Body of pancreas (tissue), 4 donors: ENCODE measurements at regions not wholly inside any gene's neighbourhood (a gene's known extent, or its start where the extent isn't known, plus 50 kb on each side); places are given as distances from the start of the nearest gene placed in this dataset.

ENCODE experiments used
- ATAC-seq: fragments of 150-250 bp; one replicate; pipeline ENCODE4 v1.9.1; 2016
- DNase-seq, 4 donors: peaks; one replicate each; pipeline ENCODE4 v3.0.0-alpha.2; 2019
- H3K27ac ChIP-seq, 4 donors: fragments of 200-600 bp; sonication (generic); 1 replicate in 3 of 4; 2 replicates in 1 of 4; pipeline versions ENCODE4 v1.5.1 to v1.6.1; 2016 to 2019; ENCODE audit warnings: mild to moderate bottlenecking in 1 of 4, mixed read lengths in 1 of 4, moderate library complexity in 1 of 4
- H3K27me3 ChIP-seq, 2 donors: fragments of 200-600 bp; sonication (generic); one replicate each; pipeline ENCODE4 v1.6.0; 2016; ENCODE audit warnings: mild to moderate bottlenecking in 1 of 2
- H3K36me3 ChIP-seq, 2 donors: fragments of 200-600 bp; sonication (generic); replicated peaks in 1 of 2; 2 replicates each; pipeline ENCODE4 v1.5.1; 2016; ENCODE audit warnings: low read depth in 2 of 2; ENCODE audit not compliant: insufficient read depth in 1 of 2
- H3K4me1 ChIP-seq: fragments of 200-600 bp; sonication (generic); one replicate; pipeline ENCODE4 v1.6.0; 2016
- H3K4me3 ChIP-seq, 2 donors: fragments of 200-600 bp; sonication (generic); 1 replicate in 1 of 2; 2 replicates in 1 of 2; pipeline ENCODE4 v1.5.1; 2016 to 2019
- H3K9me3 ChIP-seq, 3 donors: fragments of 200-600 bp; sonication (generic); 1 replicate in 2 of 3; 2 replicates in 1 of 3; pipeline ENCODE4 v1.5.1; 2016
- POLR2A ChIP-seq, 3 donors: fragments of 450-650 bp; IDR thresholded peaks; one replicate each; pipeline ENCODE4 v1.6.1; 2016; ENCODE audit warnings: antibody characterized with exemption in 3 of 3, mild to moderate bottlenecking in 2 of 3
- WGBS, 2 donors: methylation state at CpG; one replicate each; pipeline ENCODE4 v1.1.5; 2017; 5-methylcytosine and 5-hydroxymethylcytosine counted together
- intact Hi-C: fragments of 100-400 bp; cut with DNase I; formaldehyde crosslinking; loops from one replicate; pipeline ENCODE4 v1.15.1; 2023
- TF ChIP-seq, protein P1 (sequence below), 7 experiments: fragments of 450-650 bp in 4 of 7; fragments of 200-600 bp in 3 of 7; sonication (generic) in 3 of 7; IDR thresholded peaks; one replicate each; pipeline ENCODE4 v1.5.1; 2016 to 2019; ENCODE audit warnings: antibody characterized with exemption in 7 of 7

DNA sequence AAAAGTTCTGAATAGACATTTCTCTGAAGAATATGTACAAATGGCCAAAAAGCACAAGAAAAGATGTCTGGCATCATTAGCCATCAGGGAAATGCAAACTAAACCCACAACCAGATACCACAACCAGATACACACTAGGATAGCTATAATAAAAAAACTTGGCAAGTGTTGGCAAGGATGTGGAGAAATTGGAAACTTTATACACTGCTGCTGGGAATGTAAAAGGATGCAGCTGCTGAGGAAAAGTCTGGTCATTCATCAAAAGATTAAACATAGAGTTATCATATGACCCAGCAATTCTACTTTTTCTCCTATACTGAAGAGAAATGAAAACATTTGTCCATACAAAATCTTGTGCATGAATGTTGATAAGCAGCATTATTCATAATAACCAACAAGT is 92.3 kb downstream of the UCHL1 start:
- DNase-seq, result no peak
- no peak for TF ChIP-seq POLR2A (IDR thresholded peaks at IDR 0.05)
- TF ChIP-seq, protein P1, sequence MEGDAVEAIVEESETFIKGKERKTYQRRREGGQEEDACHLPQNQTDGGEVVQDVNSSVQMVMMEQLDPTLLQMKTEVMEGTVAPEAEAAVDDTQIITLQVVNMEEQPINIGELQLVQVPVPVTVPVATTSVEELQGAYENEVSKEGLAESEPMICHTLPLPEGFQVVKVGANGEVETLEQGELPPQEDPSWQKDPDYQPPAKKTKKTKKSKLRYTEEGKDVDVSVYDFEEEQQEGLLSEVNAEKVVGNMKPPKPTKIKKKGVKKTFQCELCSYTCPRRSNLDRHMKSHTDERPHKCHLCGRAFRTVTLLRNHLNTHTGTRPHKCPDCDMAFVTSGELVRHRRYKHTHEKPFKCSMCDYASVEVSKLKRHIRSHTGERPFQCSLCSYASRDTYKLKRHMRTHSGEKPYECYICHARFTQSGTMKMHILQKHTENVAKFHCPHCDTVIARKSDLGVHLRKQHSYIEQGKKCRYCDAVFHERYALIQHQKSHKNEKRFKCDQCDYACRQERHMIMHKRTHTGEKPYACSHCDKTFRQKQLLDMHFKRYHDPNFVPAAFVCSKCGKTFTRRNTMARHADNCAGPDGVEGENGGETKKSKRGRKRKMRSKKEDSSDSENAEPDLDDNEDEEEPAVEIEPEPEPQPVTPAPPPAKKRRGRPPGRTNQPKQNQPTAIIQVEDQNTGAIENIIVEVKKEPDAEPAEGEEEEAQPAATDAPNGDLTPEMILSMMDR (IDR thresholded peaks at IDR 0.05), result no peak
- ATAC-seq, result no peak

DNA sequence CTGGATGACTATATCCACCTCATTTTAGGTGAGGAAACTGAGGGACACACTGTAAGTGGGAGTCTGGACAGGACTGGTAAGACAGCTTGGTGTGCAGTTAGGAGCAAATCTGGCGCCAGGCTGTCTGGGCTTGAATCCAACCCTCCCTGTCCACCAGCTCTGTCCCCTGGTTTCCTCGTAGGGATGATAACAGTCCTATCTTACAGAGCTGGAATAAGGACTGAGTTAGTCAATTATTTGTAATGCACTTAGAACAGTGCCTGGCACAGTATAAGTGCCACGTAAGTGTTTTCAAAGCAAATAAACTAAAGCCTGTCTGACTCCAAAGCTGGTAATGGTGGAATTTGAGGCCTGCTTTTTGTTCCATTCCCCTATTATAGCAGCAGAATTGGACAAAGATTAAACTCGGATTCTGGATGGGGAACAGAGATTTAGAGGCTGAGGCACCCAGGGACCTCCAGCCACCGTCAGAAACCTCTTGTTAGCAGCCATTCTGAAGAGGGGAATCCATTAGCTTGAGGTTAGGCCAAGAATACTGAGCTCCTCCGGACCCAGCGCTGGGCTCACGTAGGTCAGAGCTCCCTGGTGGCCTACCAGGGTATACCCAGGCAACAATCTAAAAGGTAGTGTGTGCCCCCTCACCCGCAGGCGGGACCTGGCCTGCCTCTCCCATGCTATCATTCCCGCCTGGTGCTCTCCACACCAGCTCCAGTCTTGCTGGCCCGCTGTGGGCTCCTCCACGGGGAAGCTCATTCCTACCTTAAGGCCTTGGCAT is 102.1 kb downstream of the UCHL1 start:
- ATAC-seq (peak; percentile 16), DNase-seq (peak; percentile 20 to 39 (median 26))
- Histone ChIP-seq H3K27ac (peak overlapping the region in 3 of 4 donors; percentile 23 to 65 (median 36)), H3K9me3 (no peaks in the 10 kb centered on the region), H3K27me3 (no peaks in the 10 kb centered on the region), H3K4me3 (no peak overlapping the region), H3K4me1 (peaks cover 28% of the 10 kb centered on the region), H3K36me3 (no peaks in the 10 kb centered on the region)
- TF ChIP-seq, protein P1 (IDR thresholded peaks at IDR 0.05), result peak in 1 of 7 experiments; percentile 9
- TF ChIP-seq POLR2A (IDR thresholded peaks at IDR 0.05), result no peak
- intact Hi-C loops, result no loop called here
- WGBS, 2 donors, result 60 to 80% methylated on average over 8 to 13 of the region's 13 CpGs

More for the DNA sequence above, 92.3 kb downstream of the UCHL1 start:
- H3K27me3 ChIP-seq, result no peaks in the 10 kb centered on the region
- H3K36me3 ChIP-seq, result no peaks in the 10 kb centered on the region
- intact Hi-C loops, result no loop called here
- no peaks in the 10 kb centered on the region for H3K4me1 ChIP-seq
- H3K9me3 ChIP-seq, result no peaks in the 10 kb centered on the region
- no peak overlapping the region for H3K4me3 ChIP-seq
- no peak overlapping the region for H3K27ac ChIP-seq

DNA sequence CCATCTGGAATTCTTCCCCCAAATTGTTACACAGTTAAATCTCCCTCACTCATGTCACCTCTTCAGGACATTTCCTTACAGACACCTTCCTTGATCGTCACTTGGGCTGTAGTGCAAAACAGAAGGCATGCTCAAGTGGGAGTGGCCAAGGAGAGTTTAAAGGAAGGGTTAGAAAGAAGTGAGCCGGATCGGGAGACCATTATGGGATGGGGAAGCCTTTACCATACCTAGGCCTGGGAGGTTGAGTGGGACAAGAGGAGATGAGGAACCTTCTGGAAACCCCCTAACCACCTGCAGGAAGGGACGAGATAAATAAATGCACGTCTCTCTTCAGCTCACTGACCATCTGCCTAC is 102.7 kb downstream of the UCHL1 start:
- H3K9me3 ChIP-seq, result no peaks in the 10 kb centered on the region
- H3K4me3 ChIP-seq, result no peak overlapping the region
- 85 to 87% methylated on average over 5 of the region's 5 CpGs for WGBS, 2 donors
- peak overlapping the region in 2 of 4 donors; percentile 36 to 65 for H3K27ac ChIP-seq
- intact Hi-C loops, result no loop called here
- H3K36me3 ChIP-seq, result no peaks in the 10 kb centered on the region
- ATAC-seq (no peak), DNase-seq (no peak)
- peaks cover 28% of the 10 kb centered on the region for H3K4me1 ChIP-seq
- H3K27me3 ChIP-seq, result no peaks in the 10 kb centered on the region
- TF ChIP-seq, protein P1 (IDR thresholded peaks at IDR 0.05), result no peak
- no peak for TF ChIP-seq POLR2A (IDR thresholded peaks at IDR 0.05)

DNA sequence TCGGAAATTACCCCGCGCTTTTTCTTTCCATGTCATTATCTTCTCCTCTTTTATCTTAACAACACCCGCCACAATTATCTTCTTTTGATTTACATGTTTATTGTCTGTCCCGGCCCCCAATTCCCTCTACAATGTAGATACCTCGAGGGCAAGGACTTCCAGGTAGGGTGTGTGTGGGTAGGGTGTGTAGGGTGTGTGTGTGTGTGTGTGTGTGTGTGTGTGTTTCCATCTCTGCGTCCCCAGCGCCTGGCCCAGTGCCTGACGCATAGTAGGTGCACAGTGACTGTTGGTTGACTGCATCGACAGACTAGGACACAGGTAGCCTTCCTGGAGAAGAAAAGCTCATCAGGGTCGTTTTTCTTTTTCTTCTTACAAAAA is 103.1 kb downstream of the UCHL1 start:
- WGBS, 2 donors, result 28 to 29% methylated on average over 11 of the region's 11 CpGs
- TF ChIP-seq, protein P1 (IDR thresholded peaks at IDR 0.05), result no peak
- TF ChIP-seq POLR2A (IDR thresholded peaks at IDR 0.05), result no peak
- Histone ChIP-seq H3K4me1 (peaks cover 28% of the 10 kb centered on the region), H3K27ac (peak overlapping the region in 3 of 4 donors; percentile 67 to 82 (median 78)), H3K9me3 (no peaks in the 10 kb centered on the region), H3K27me3 (no peaks in the 10 kb centered on the region), H3K36me3 (no peaks in the 10 kb centered on the region), H3K4me3 (peak overlapping the region in 1 of 2 donors; percentile 44)
- intact Hi-C loops, result no loop called here
- DNase-seq, result no peak
- ATAC-seq, result no peak
